ENCODE measurements at regions not wholly inside any gene's neighbourhood (a gene's known extent, or its start where the extent isn't known, plus 50 kb on each side); places are given as distances from the start of the nearest gene placed in this dataset.

DNA sequence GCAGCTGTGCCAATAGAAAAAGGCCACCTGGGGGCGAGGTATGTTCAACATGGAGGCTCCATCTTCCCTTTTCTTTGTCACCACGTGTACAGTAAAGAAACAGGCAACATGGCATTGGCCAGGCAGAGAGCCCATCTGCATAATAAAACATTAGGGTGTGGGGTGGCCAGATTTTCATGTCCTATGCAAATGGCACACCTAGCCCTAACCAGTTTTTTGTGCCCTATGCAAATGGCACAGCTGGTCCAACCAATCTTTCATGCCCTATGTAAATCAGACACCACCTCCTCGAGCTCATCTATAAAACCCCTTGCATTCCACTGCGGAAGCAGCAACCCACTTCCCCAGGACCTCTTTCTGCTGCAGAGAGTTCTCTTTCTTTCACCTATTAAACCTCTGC is 149.1 kb upstream of the RGS6 start:
- no peak overlapping the region for H3K27ac ChIP-seq (ENCODE audit: low read length)
- no peak overlapping the region for H3K9ac ChIP-seq (ENCODE audit: low read depth, low read length)

DNA sequence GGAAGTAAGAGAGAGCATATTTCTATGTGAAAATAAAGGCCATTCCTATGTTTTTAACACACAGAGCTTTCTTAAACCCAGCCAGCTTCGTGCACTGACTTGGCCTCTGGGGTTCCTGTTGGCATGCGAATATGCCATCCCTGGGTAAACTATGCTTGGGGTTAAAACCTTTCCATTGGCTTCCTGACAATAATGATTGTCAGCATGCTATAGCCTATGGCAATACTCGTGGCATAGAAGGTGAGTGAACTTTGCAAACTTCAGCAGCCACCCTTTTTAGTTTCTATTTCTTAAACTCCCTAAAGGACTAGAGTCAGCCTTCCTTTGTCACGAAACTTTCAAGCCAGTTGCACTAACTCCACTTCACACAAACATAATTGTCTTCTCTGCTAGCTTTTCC is 148.4 kb upstream of the RGS6 start:
- ATAC-seq (ENCODE audit: insufficient read depth, low read depth) = no peak
- no peaks in the 10 kb centered on the region for H3K27me3 ChIP-seq (ENCODE audit: insufficient read depth, low read length, poor library complexity)
- TF ChIP-seq EZH2 (IDR thresholded peaks at IDR 0.05; ENCODE audit: borderline replicate concordance, low read depth, low read length, severe bottlenecking) = no peak
- TF ChIP-seq, protein P1, sequence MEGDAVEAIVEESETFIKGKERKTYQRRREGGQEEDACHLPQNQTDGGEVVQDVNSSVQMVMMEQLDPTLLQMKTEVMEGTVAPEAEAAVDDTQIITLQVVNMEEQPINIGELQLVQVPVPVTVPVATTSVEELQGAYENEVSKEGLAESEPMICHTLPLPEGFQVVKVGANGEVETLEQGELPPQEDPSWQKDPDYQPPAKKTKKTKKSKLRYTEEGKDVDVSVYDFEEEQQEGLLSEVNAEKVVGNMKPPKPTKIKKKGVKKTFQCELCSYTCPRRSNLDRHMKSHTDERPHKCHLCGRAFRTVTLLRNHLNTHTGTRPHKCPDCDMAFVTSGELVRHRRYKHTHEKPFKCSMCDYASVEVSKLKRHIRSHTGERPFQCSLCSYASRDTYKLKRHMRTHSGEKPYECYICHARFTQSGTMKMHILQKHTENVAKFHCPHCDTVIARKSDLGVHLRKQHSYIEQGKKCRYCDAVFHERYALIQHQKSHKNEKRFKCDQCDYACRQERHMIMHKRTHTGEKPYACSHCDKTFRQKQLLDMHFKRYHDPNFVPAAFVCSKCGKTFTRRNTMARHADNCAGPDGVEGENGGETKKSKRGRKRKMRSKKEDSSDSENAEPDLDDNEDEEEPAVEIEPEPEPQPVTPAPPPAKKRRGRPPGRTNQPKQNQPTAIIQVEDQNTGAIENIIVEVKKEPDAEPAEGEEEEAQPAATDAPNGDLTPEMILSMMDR (IDR thresholded peaks at IDR 0.05; ENCODE audit: borderline replicate concordance, extremely low read depth, low read length, poor library complexity, severe bottlenecking) = no peak

More for the DNA sequence above, 149.1 kb upstream of the RGS6 start:
- no peak for DNase-seq
- Histone ChIP-seq H2AFZ (ENCODE audit: low read depth, low read length) (no peak overlapping the region), H3K4me2 (ENCODE audit: insufficient read depth, low read length) (no peak overlapping the region), H3K79me2 (ENCODE audit: insufficient read depth, low read length) (no peaks in the 10 kb centered on the region), H4K20me1 (ENCODE audit: insufficient read depth, low read length) (no peaks in the 10 kb centered on the region), H3K27me3 (ENCODE audit: insufficient read depth, low read length, poor library complexity) (no peaks in the 10 kb centered on the region), H3K9me3 (ENCODE audit: insufficient read depth, low read length, severe bottlenecking) (no peaks in the 10 kb centered on the region), H3K4me1 (ENCODE audit: insufficient read depth, low read length) (no peaks in the 10 kb centered on the region), H3K36me3 (ENCODE audit: insufficient read depth, low read length) (no peaks in the 10 kb centered on the region), H3K4me3 (ENCODE audit: low read depth in 1 of 2, low read length in 2 of 2) (no peak overlapping the region)
- no peak for ATAC-seq (ENCODE audit: insufficient read depth, low read depth)
- TF ChIP-seq, protein P1 (IDR thresholded peaks at IDR 0.05; ENCODE audit: borderline replicate concordance, extremely low read depth, low read length, poor library complexity, severe bottlenecking) = no peak
- no peak for TF ChIP-seq EZH2 (IDR thresholded peaks at IDR 0.05; ENCODE audit: borderline replicate concordance, low read depth, low read length, severe bottlenecking)

DNA sequence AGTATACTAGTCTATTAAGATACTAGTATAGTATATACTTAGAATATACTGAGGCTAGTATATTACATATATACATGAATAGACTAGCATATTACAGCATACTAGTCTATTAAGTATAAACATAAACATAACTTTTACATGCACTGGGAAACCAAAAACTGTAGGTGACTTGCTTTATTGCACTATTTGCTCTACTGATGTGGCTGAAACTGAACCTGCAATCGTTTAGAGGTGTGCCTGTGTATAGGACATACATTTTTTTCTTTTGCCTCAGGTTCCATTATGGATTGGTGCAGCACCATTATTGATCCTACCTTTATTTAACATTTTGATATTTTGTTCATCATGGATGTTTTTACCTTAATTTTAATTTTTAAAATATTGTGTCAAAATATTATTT is 143.2 kb upstream of the RGS6 start:
- Histone ChIP-seq H3K27ac (ENCODE audit: low read length) (no peak overlapping the region), H3K4me3 (ENCODE audit: low read depth in 1 of 2, low read length in 2 of 2) (no peak overlapping the region), H4K20me1 (ENCODE audit: insufficient read depth, low read length) (no peaks in the 10 kb centered on the region), H3K9ac (ENCODE audit: low read depth, low read length) (no peak overlapping the region), H3K4me1 (ENCODE audit: insufficient read depth, low read length) (no peaks in the 10 kb centered on the region), H3K4me2 (ENCODE audit: insufficient read depth, low read length) (no peak overlapping the region), H3K27me3 (ENCODE audit: insufficient read depth, low read length, poor library complexity) (no peaks in the 10 kb centered on the region), H3K9me3 (ENCODE audit: insufficient read depth, low read length, severe bottlenecking) (no peaks in the 10 kb centered on the region), H3K36me3 (ENCODE audit: insufficient read depth, low read length) (no peaks in the 10 kb centered on the region), H3K79me2 (ENCODE audit: insufficient read depth, low read length) (no peaks in the 10 kb centered on the region), H2AFZ (ENCODE audit: low read depth, low read length) (no peak overlapping the region)
- TF ChIP-seq EZH2 (IDR thresholded peaks at IDR 0.05; ENCODE audit: borderline replicate concordance, low read depth, low read length, severe bottlenecking) = no peak
- TF ChIP-seq, protein P1 (IDR thresholded peaks at IDR 0.05; ENCODE audit: borderline replicate concordance, extremely low read depth, low read length, poor library complexity, severe bottlenecking) = no peak
- ATAC-seq (ENCODE audit: insufficient read depth, low read depth) = no peak
- DNase-seq = no peak

More for the DNA sequence above, 148.4 kb upstream of the RGS6 start:
- Histone ChIP-seq H3K36me3 (ENCODE audit: insufficient read depth, low read length) (no peaks in the 10 kb centered on the region), H3K9ac (ENCODE audit: low read depth, low read length) (no peak overlapping the region), H3K9me3 (ENCODE audit: insufficient read depth, low read length, severe bottlenecking) (no peaks in the 10 kb centered on the region), H3K4me1 (ENCODE audit: insufficient read depth, low read length) (no peaks in the 10 kb centered on the region), H3K79me2 (ENCODE audit: insufficient read depth, low read length) (no peaks in the 10 kb centered on the region), H3K27ac (ENCODE audit: low read length) (no peak overlapping the region), H3K4me3 (ENCODE audit: low read depth in 1 of 2, low read length in 2 of 2) (no peak overlapping the region), H3K4me2 (ENCODE audit: insufficient read depth, low read length) (no peak overlapping the region), H2AFZ (ENCODE audit: low read depth, low read length) (no peak overlapping the region), H4K20me1 (ENCODE audit: insufficient read depth, low read length) (no peaks in the 10 kb centered on the region)
- no peak for DNase-seq

DNA sequence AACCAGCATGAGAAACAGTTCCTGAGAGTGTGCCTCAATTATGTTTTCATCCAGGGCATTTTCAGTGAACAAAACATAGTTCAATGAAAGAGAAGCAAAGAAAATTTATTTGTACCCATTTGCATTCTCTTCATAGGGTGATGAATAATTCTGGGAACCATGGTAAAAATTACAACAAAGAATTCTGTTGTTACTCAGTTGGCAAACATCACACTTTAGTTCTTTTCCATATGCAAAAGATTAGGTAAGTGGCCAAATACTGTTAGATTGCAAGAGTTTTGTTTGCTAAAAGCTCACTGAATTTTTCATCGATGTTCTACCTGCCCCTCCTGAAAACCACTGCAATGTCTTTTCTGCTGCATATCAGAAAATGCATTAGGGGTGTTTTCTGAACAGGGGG is 132.4 kb upstream of the RGS6 start:
- no peak overlapping the region for H3K4me3 ChIP-seq (ENCODE audit: low read depth in 1 of 2, low read length in 2 of 2)
- no peaks in the 10 kb centered on the region for H3K9me3 ChIP-seq (ENCODE audit: insufficient read depth, low read length, severe bottlenecking)
- H3K27ac ChIP-seq (ENCODE audit: low read length) = no peak overlapping the region
- no peaks in the 10 kb centered on the region for H3K27me3 ChIP-seq (ENCODE audit: insufficient read depth, low read length, poor library complexity)
- no peak overlapping the region for H2AFZ ChIP-seq (ENCODE audit: low read depth, low read length)
- ATAC-seq (ENCODE audit: insufficient read depth, low read depth) (no peak), DNase-seq (no peak)
- TF ChIP-seq, protein P1 (IDR thresholded peaks at IDR 0.05; ENCODE audit: borderline replicate concordance, extremely low read depth, low read length, poor library complexity, severe bottlenecking) = no peak
- no peak for TF ChIP-seq EZH2 (IDR thresholded peaks at IDR 0.05; ENCODE audit: borderline replicate concordance, low read depth, low read length, severe bottlenecking)
- H4K20me1 ChIP-seq (ENCODE audit: insufficient read depth, low read length) = no peaks in the 10 kb centered on the region
- no peak overlapping the region for H3K4me2 ChIP-seq (ENCODE audit: insufficient read depth, low read length)
- H3K4me1 ChIP-seq (ENCODE audit: insufficient read depth, low read length) = peaks cover 8% of the 10 kb centered on the region
- no peaks in the 10 kb centered on the region for H3K36me3 ChIP-seq (ENCODE audit: insufficient read depth, low read length)
- no peak overlapping the region for H3K9ac ChIP-seq (ENCODE audit: low read depth, low read length)
- H3K79me2 ChIP-seq (ENCODE audit: insufficient read depth, low read length) = no peaks in the 10 kb centered on the region

All from DND-41 (cell line).